AG09319 (cell line): ENCODE measurements at regions not wholly inside any gene's neighbourhood (a gene's known extent, or its start where the extent isn't known, plus 50 kb on each side); places are given as distances from the start of the nearest gene placed in this dataset.
"Not testable (repeated sequence)": the region's sequence is repeated elsewhere in the genome, so short reads cannot be mapped to it uniquely, and the experiment has no call there.

Source experiments
- DNase-seq: peaks from one replicate; pipeline ENCODE4 v3.0.0-alpha.2; 2010; ENCODE audit warnings: low read depth; ENCODE audit errors: extremely low read depth
- TF ChIP-seq, protein P1 (sequence below): IDR thresholded peaks from 2 replicates; pipeline ENCODE4 v1.5.1; 2011; ENCODE audit warnings: low read depth, mild to moderate bottlenecking, inconsistent platforms, low read length, moderate library complexity

DNA sequence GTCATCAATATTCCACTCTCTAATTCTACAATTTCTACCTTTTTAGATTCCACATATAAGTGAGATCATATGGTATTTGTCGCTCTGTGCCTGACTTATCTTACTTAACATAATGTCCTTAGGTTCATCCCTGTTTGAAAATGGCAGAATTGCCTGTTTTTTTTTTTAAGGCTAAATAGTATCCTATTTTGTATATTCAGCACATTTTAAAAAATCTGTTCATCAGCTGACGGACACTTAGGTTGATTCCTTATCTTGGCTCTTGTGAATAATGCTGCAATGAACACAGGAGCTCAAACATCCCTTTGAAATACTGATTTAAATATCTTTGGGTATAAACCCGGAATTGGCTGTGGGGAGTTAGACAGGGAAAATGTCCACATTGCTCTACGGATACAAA, 326.7 kb upstream of the THBS1 start:
- TF ChIP-seq, protein P1, sequence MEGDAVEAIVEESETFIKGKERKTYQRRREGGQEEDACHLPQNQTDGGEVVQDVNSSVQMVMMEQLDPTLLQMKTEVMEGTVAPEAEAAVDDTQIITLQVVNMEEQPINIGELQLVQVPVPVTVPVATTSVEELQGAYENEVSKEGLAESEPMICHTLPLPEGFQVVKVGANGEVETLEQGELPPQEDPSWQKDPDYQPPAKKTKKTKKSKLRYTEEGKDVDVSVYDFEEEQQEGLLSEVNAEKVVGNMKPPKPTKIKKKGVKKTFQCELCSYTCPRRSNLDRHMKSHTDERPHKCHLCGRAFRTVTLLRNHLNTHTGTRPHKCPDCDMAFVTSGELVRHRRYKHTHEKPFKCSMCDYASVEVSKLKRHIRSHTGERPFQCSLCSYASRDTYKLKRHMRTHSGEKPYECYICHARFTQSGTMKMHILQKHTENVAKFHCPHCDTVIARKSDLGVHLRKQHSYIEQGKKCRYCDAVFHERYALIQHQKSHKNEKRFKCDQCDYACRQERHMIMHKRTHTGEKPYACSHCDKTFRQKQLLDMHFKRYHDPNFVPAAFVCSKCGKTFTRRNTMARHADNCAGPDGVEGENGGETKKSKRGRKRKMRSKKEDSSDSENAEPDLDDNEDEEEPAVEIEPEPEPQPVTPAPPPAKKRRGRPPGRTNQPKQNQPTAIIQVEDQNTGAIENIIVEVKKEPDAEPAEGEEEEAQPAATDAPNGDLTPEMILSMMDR, result no peak
- no peak for DNase-seq

DNA sequence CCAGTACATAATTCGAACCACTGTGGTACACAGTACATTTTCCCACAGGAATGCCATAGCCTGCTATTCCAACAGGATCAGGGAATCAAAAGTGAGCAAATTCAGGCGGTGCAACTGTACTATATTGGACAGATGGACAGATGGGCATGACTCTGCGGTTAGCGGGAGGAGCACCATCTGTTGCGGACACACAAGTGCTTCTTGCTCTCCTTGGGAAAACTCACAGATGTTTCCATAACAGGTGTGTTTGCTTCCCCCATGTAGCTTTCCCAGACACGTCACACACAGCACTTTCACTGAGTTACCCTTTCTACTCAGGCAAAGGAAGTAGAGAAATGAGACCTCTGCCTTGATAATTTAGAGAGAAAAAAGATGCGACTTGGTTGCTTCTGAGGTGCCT, 325.1 kb upstream of the THBS1 start:
- DNase-seq, result no peak
- TF ChIP-seq, protein P1, result no peak

DNA sequence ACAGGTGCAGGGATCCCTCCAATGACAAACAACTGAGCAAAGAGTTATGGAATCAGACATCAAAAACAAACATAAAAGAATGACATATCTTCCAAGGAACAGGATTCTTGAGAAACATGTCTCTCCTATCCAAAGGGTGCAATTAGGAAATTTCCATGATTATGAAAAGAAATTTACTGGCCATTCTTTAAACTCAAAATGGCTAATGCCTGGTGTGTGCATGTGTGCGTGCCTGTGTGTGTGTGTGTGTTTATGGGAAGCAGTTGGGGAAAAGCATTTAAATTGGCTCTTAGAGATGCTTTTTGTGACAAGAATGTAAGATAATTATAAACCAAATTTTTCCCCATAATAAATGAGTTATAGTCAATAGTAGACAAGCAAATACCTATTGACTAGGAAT, 320.5 kb upstream of the THBS1 start:
- DNase-seq, result no peak
- TF ChIP-seq, protein P1, result no peak

DNA sequence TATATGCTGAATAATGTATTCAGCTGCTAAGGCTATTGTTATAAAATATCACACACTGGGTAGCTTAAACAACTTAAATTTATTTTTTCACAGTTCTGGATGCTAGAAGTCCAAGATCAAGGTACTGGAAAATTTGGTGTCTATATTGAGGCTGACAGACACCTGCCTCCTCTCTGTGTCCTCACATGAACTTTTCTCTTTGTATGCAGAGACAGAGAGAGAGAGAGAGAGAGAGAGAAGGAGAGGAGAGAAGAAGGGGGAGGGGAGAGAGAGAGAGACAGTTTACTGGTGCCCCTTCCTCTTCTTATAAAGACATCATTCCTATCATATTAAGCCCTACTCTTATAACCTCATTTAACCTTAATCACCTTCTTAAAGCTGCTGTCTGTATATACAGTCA, 320.1 kb upstream of the THBS1 start:
- TF ChIP-seq, protein P1, result no peak
- DNase-seq, result no peak

DNA sequence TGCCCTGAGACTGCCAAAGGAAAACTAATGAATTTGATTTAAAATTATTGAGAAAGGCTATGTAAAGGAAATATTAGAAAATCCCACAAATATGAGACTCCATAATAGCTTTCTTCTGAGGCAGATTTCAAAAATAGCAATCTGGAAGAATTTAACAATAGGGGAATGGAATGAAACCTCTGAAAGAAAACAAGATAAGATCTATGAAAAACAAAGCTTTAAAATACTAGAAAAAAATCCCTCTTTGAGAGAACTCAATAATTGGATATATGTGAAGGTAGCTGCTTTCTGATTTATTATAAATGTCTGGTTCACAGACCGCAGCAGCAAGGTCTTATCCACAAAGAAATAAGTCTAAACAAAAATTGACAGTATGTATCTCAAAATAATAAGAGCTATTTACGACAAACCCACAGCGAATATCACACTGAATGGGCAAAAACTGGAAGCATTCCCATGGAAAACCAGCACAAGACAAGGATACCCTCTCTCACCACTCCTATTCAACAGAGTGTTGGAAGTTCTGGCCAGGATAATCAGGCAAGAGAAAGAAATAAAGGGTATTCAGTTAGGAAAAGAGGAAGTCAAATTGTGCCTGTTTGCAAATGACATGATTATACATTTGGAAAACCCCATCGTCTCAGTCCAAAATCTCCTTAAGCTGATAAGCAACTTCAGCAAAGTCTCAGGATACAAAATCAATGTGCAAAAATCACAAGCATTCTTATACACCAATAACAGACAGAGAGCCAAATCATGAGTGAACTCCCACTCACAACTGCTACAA, 319.3 kb upstream of the THBS1 start:
- not testable (repeated sequence) for DNase-seq

DNA sequence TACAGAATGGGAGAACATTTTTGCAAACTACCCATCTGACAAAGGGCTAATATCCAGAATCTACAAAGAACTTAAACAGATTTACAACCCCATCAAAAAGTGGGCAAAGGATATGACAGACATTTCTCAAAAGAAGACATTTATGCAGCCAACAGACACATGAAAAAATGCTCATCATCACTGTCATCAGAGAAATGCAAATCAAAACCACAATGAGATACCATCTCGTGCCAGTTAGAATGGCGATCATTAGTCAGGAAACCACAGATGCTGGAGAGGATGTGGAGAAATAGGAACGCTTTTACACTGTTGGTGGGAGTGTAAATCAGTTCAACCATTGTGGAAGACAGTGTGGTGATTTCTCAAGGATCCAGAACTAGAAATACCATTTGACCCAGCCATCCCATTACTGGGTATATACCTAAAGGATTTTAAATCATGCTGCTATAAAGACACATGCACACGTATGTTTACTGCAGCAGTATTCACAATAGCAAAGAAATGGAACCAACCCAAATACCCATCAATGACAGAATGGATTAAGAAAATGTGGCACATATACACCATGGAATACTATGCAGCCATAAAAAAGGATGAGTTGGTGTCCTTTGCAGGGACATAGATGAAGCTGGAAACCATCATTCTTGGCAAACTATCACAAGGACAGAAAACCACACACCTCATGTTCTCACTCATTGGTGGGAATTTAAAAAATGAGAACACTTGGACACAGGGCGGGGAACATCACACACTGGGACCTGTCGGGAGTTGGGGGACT, 317.7 kb upstream of the THBS1 start:
- not testable (repeated sequence) for DNase-seq

DNA sequence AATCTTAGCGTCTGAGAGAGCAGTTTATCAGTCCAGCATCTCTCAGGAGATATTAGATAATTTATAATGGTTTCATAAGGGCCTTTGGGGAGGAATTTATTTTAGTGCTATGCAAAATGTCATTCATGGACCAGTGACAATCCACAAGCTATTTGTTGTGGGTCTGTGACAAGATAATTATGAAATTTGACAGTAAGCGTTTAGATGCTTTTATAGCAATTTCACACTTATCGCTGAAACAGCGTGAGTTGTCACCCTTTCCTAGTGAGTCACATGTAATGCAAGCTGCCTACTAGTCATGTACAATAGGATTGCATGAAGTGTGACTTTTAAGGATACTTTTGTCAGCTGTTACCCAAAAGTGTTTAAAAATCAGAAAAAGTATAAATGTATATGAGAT, 315.6 kb upstream of the THBS1 start:
- TF ChIP-seq, protein P1, result no peak
- no peak for DNase-seq

DNA sequence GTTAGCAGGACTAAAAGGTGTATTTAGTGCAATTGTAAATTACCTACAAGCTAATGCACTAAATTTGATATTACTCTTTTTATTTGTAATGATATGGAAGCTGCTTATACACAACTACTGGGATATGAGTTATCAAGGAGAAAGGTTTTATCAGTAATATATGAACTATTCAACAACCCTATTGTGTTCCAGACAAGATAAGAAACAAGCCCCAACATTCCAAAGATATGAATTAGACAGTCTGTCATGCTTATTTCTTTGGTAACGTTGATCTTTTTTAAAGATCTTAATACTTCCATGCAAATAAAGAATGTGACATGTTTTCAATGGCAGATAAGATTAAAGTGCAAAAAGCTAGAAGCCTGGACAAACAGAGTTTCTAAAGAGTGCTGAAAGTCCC, 314.0 kb upstream of the THBS1 start:
- TF ChIP-seq, protein P1, result no peak
- DNase-seq, result no peak
